ENCODE measurements at regions not wholly inside any gene's neighbourhood (a gene's known extent, or its start where the extent isn't known, plus 50 kb on each side); places are given as distances from the start of the nearest gene placed in this dataset.

- Histone ChIP-seq H3K9me3 (ENCODE audit: insufficient read depth, low read depth, low read length) (no peaks in the 10 kb centered on the region), H3K36me3 (ENCODE audit: insufficient read depth, low read length) (no peaks in the 10 kb centered on the region), H3K4me1 (ENCODE audit: insufficient read depth, low read length) (peaks cover 10% of the 10 kb centered on the region; the same call in 1 of the 2 replicates), H3K27me3 (ENCODE audit: insufficient read depth, low read length) (no peaks in the 10 kb centered on the region), H3K27ac (ENCODE audit: low read depth, low read length) (no peak overlapping the region), H3K9ac (ENCODE audit: low read depth, low read length) (no peak overlapping the region), H3K4me3 (ENCODE audit: low read length) (no peak overlapping the region)
- 79% methylated on average over 28 of the region's 28 CpGs for WGBS
Observed at GRCh38 chr11:44443836-44444769, 121.4 kb upstream of the CD82 start.

- H3K4me3 ChIP-seq (ENCODE audit: low read length): no peak overlapping the region
- no peaks in the 10 kb centered on the region for H3K27me3 ChIP-seq (ENCODE audit: insufficient read depth, low read length)
- H3K9ac ChIP-seq (ENCODE audit: low read depth, low read length): no peak overlapping the region
- peaks cover 10% of the 10 kb centered on the region; the same call in 1 of the 2 replicates for H3K4me1 ChIP-seq (ENCODE audit: insufficient read depth, low read length)
- H3K36me3 ChIP-seq (ENCODE audit: insufficient read depth, low read length): no peaks in the 10 kb centered on the region
- 93% methylated on average over 2 of the region's 3 CpGs for WGBS
- H3K9me3 ChIP-seq (ENCODE audit: insufficient read depth, low read depth, low read length): no peaks in the 10 kb centered on the region
- no peak overlapping the region for H3K27ac ChIP-seq (ENCODE audit: low read depth, low read length)
Observed at GRCh38 chr11:44444770-44445321, 120.6 kb upstream of the CD82 start.

- Histone ChIP-seq H3K4me1 (ENCODE audit: insufficient read depth, low read length) (peaks cover 10% of the 10 kb centered on the region; the same call in 1 of the 2 replicates), H3K36me3 (ENCODE audit: insufficient read depth, low read length) (no peaks in the 10 kb centered on the region), H3K9ac (ENCODE audit: low read depth, low read length) (no peak overlapping the region), H3K27me3 (ENCODE audit: insufficient read depth, low read length) (no peaks in the 10 kb centered on the region), H3K4me3 (ENCODE audit: low read length) (no peak overlapping the region), H3K9me3 (ENCODE audit: insufficient read depth, low read depth, low read length) (no peaks in the 10 kb centered on the region), H3K27ac (ENCODE audit: low read depth, low read length) (no peak overlapping the region)
- WGBS: 51% methylated on average over 9 of the region's 9 CpGs
Observed at GRCh38 chr11:44445500-44446365, 119.7 kb upstream of the CD82 start.

- peaks cover 10% of the 10 kb centered on the region; the same call in 1 of the 2 replicates for H3K4me1 ChIP-seq (ENCODE audit: insufficient read depth, low read length)
- H3K27me3 ChIP-seq (ENCODE audit: insufficient read depth, low read length): peaks cover 2% of the 10 kb centered on the region; the same call in 1 of the 2 replicates
- 68% methylated on average over 7 of the region's 7 CpGs for WGBS
- H3K9me3 ChIP-seq (ENCODE audit: insufficient read depth, low read depth, low read length): no peaks in the 10 kb centered on the region
- H3K4me3 ChIP-seq (ENCODE audit: low read length): no peak overlapping the region
- H3K36me3 ChIP-seq (ENCODE audit: insufficient read depth, low read length): no peaks in the 10 kb centered on the region
- H3K9ac ChIP-seq (ENCODE audit: low read depth, low read length): no peak overlapping the region
- no peak overlapping the region for H3K27ac ChIP-seq (ENCODE audit: low read depth, low read length)
Observed at GRCh38 chr11:44446366-44446762, 119.1 kb upstream of the CD82 start.

- Histone ChIP-seq H3K9ac (ENCODE audit: low read depth, low read length) (no peak overlapping the region), H3K4me3 (ENCODE audit: low read length) (no peak overlapping the region)
- WGBS: 92% methylated on average over 9 of the region's 9 CpGs
Observed at GRCh38 chr11:44446996-44447771, 118.3 kb upstream of the CD82 start.

GRCh38 chr11:44450295-44450932, 115.0 kb upstream of the CD82 start:
- Histone ChIP-seq H3K27me3 (ENCODE audit: insufficient read depth, low read length) (peaks cover 3% of the 10 kb centered on the region; the same call in 1 of the 2 replicates), H3K4me3 (ENCODE audit: low read length) (no peak overlapping the region), H3K9ac (ENCODE audit: low read depth, low read length) (no peak overlapping the region), H3K27ac (ENCODE audit: low read depth, low read length) (no peak overlapping the region), H3K9me3 (ENCODE audit: insufficient read depth, low read depth, low read length) (no peaks in the 10 kb centered on the region), H3K4me1 (ENCODE audit: insufficient read depth, low read length) (peaks cover 7% of the 10 kb centered on the region; the same call in 1 of the 2 replicates), H3K36me3 (ENCODE audit: insufficient read depth, low read length) (no peaks in the 10 kb centered on the region)
- WGBS: 92% methylated on average over 10 of the region's 10 CpGs

More at GRCh38 chr11:44446996-44447771, 118.3 kb upstream of the CD82 start:
- H3K27me3 ChIP-seq (ENCODE audit: insufficient read depth, low read length): peaks cover 3% of the 10 kb centered on the region; the same call in 1 of the 2 replicates
- H3K4me1 ChIP-seq (ENCODE audit: insufficient read depth, low read length): peaks cover 10% of the 10 kb centered on the region; the same call in 1 of the 2 replicates
- H3K27ac ChIP-seq (ENCODE audit: low read depth, low read length): no peak overlapping the region
- no peaks in the 10 kb centered on the region for H3K36me3 ChIP-seq (ENCODE audit: insufficient read depth, low read length)
- H3K9me3 ChIP-seq (ENCODE audit: insufficient read depth, low read depth, low read length): no peaks in the 10 kb centered on the region

GRCh38 chr11:44451706-44452105, 113.8 kb upstream of the CD82 start:
- H3K4me1 ChIP-seq (ENCODE audit: insufficient read depth, low read length): no peaks in the 10 kb centered on the region
- no peaks in the 10 kb centered on the region for H3K36me3 ChIP-seq (ENCODE audit: insufficient read depth, low read length)
- H3K27ac ChIP-seq (ENCODE audit: low read depth, low read length): no peak overlapping the region
- WGBS: 83% methylated on average over 3 of the region's 3 CpGs
- H3K27me3 ChIP-seq (ENCODE audit: insufficient read depth, low read length): peaks cover 3% of the 10 kb centered on the region; the same call in 1 of the 2 replicates
- no peaks in the 10 kb centered on the region for H3K9me3 ChIP-seq (ENCODE audit: insufficient read depth, low read depth, low read length)
- H3K9ac ChIP-seq (ENCODE audit: low read depth, low read length): no peak overlapping the region
- H3K4me3 ChIP-seq (ENCODE audit: low read length): no peak overlapping the region

- peaks cover 3% of the 10 kb centered on the region; the same call in 1 of the 2 replicates for H3K27me3 ChIP-seq (ENCODE audit: insufficient read depth, low read length)
- no peak overlapping the region for H3K9ac ChIP-seq (ENCODE audit: low read depth, low read length)
- 90% methylated on average over 10 of the region's 10 CpGs for WGBS
Observed at GRCh38 chr11:44452827-44453572, 112.5 kb upstream of the CD82 start.

GRCh38 chr11:44453871-44454270, 111.6 kb upstream of the CD82 start:
- Histone ChIP-seq H3K4me1 (ENCODE audit: insufficient read depth, low read length) (no peaks in the 10 kb centered on the region), H3K9ac (ENCODE audit: low read depth, low read length) (no peak overlapping the region)

More at GRCh38 chr11:44452827-44453572, 112.5 kb upstream of the CD82 start:
- no peaks in the 10 kb centered on the region for H3K9me3 ChIP-seq (ENCODE audit: insufficient read depth, low read depth, low read length)
- H3K36me3 ChIP-seq (ENCODE audit: insufficient read depth, low read length): no peaks in the 10 kb centered on the region
- H3K27ac ChIP-seq (ENCODE audit: low read depth, low read length): no peak overlapping the region
- no peak overlapping the region for H3K4me3 ChIP-seq (ENCODE audit: low read length)
- H3K4me1 ChIP-seq (ENCODE audit: insufficient read depth, low read length): no peaks in the 10 kb centered on the region

More at GRCh38 chr11:44453871-44454270, 111.6 kb upstream of the CD82 start:
- no peaks in the 10 kb centered on the region for H3K36me3 ChIP-seq (ENCODE audit: insufficient read depth, low read length)
- no peak overlapping the region for H3K4me3 ChIP-seq (ENCODE audit: low read length)
- no peaks in the 10 kb centered on the region for H3K9me3 ChIP-seq (ENCODE audit: insufficient read depth, low read depth, low read length)
- H3K27ac ChIP-seq (ENCODE audit: low read depth, low read length): no peak overlapping the region
- peaks cover 3% of the 10 kb centered on the region; the same call in 1 of the 2 replicates for H3K27me3 ChIP-seq (ENCODE audit: insufficient read depth, low read length)
- 87% methylated on average over 5 of the region's 5 CpGs for WGBS
